H7 (cell line): ENCODE measurements at regions not wholly inside any gene's neighbourhood (a gene's known extent, or its start where the extent isn't known, plus 50 kb on each side); places are given as distances from the start of the nearest gene placed in this dataset.

ENCODE experiments used
- DNase-seq: peaks from one replicate; pipeline ENCODE4 v3.0.0; 2012
- H3K27me3 ChIP-seq: 2 replicates; pipeline ENCODE4 v1.6.0; 2011; ENCODE audit warnings: mild to moderate bottlenecking, low read length; ENCODE audit not compliant: control insufficient read depth, insufficient read depth
- H3K36me3 ChIP-seq: replicated peaks from 2 replicates; pipeline ENCODE4 v1.5.1; 2011; ENCODE audit warnings: low read length; ENCODE audit not compliant: control insufficient read depth, insufficient read depth
- H3K4me3 ChIP-seq: 2 replicates; pipeline ENCODE4 v1.5.1; 2011; ENCODE audit warnings: low read depth, mild to moderate bottlenecking, control low read depth, low read length, moderate library complexity; ENCODE audit not compliant: insufficient read depth

GRCh38 chr4:41883988-41884734 lies 51.1 kb upstream of the TMEM33 start:
- DNase-seq = no peak
- Histone ChIP-seq H3K36me3 (no peaks in the 10 kb centered on the region), H3K27me3 (peaks cover 67% of the 10 kb centered on the region), H3K4me3 (no peak overlapping the region)

DNA sequence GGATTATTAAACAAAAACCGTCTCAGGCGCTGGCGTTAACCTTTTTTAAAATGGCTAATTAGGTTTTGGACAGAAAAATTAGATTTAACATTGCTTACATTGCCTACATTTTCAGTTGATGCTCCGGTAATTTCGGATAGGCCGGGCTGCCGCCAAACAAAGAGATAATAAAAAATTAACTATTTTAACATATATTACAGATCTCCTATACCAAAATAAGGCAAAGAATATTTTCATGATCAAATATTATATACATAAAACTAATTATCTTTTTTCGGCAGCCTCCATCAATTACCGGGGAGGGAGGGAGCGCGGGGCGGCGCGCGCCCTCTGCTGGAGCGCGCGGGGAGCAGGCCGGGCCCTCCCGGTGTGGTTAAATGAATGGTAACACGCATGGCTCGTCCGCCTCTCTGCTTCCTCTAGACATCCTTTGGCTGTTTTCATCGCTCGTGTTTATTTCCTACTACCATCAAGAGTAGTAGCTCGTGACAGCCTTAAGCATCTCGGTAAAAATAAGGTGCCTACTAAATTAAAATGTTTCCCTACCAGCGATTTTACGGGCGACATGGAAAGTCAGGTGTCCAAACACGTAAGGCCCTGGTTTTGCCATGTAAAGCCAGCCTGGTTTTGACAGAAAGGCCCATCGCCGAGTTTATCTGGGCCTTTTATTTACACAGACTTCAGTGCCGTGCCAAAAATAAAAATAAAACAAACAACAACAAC lies 52.4 kb upstream of the TMEM33 start:
- peaks cover 81% of the 10 kb centered on the region for H3K27me3 ChIP-seq
- H3K36me3 ChIP-seq = no peaks in the 10 kb centered on the region
- peak; percentile 93 for DNase-seq
- H3K4me3 ChIP-seq = peak overlapping the region; percentile 24; the same call in 1 of the 2 replicates

DNA sequence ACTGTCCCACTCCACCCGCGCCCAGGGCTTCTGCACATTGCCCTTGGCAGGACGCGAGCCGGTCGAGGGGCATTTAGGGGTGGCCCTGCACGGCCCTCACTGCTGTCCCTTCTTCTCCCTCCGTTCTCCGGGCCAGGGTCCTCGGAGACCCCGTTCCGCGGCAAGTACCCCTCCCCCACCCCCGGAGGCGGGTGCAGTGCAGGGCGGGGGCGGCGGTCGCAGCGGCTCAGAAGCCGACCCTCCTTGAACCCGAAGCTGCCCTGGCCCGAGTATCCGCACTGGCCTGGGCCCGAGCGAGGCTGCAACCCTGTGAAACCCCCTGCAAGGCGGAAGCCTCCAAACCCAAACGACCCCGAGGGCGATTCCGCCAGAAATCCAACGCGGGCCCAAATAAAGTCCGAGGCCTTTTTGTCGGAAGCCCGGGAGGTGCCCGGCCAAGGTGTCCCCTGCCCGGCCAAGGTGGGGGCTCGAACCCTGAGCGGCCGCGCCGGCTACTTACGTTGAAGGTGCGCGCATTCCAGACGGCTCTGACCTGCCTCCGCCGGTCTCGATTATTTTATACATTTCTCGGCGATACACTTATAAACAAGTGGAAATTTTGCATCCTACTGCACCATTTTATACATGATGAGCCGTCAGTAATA lies 53.1 kb upstream of the TMEM33 start:
- H3K36me3 ChIP-seq = no peaks in the 10 kb centered on the region
- peaks cover 88% of the 10 kb centered on the region for H3K27me3 ChIP-seq
- peak overlapping the region; percentile 24 for H3K4me3 ChIP-seq
- peak; percentile 74 for DNase-seq

GRCh38 chr4:41880840-41881831 lies 54.1 kb upstream of the TMEM33 start:
- DNase-seq = peak; percentile 78
- Histone ChIP-seq H3K27me3 (peaks cover 93% of the 10 kb centered on the region), H3K4me3 (peak overlapping the region; percentile 24), H3K36me3 (no peaks in the 10 kb centered on the region)

GRCh38 chr4:41880022-41880837 lies 55.0 kb upstream of the TMEM33 start:
- H3K4me3 ChIP-seq = no peak overlapping the region
- peak; percentile 48 for DNase-seq
- no peaks in the 10 kb centered on the region for H3K36me3 ChIP-seq
- peaks cover 98% of the 10 kb centered on the region for H3K27me3 ChIP-seq

GRCh38 chr4:41879552-41879951 lies 55.7 kb upstream of the TMEM33 start:
- no peak for DNase-seq
- Histone ChIP-seq H3K27me3 (peaks cover 98% of the 10 kb centered on the region), H3K36me3 (no peaks in the 10 kb centered on the region), H3K4me3 (no peak overlapping the region)

GRCh38 chr4:41878991-41879491 lies 56.2 kb upstream of the TMEM33 start:
- H3K27me3 ChIP-seq = peaks cover 98% of the 10 kb centered on the region
- H3K4me3 ChIP-seq = no peak overlapping the region; the same call in 1 of the 2 replicates
- H3K36me3 ChIP-seq = no peaks in the 10 kb centered on the region
- DNase-seq = peak; percentile 75

GRCh38 chr4:41878170-41878969 lies 56.9 kb upstream of the TMEM33 start:
- DNase-seq = peak; percentile 72
- Histone ChIP-seq H3K36me3 (no peaks in the 10 kb centered on the region), H3K4me3 (peak overlapping the region; percentile 0; the same call in 1 of the 2 replicates), H3K27me3 (peaks cover 98% of the 10 kb centered on the region)

DNA sequence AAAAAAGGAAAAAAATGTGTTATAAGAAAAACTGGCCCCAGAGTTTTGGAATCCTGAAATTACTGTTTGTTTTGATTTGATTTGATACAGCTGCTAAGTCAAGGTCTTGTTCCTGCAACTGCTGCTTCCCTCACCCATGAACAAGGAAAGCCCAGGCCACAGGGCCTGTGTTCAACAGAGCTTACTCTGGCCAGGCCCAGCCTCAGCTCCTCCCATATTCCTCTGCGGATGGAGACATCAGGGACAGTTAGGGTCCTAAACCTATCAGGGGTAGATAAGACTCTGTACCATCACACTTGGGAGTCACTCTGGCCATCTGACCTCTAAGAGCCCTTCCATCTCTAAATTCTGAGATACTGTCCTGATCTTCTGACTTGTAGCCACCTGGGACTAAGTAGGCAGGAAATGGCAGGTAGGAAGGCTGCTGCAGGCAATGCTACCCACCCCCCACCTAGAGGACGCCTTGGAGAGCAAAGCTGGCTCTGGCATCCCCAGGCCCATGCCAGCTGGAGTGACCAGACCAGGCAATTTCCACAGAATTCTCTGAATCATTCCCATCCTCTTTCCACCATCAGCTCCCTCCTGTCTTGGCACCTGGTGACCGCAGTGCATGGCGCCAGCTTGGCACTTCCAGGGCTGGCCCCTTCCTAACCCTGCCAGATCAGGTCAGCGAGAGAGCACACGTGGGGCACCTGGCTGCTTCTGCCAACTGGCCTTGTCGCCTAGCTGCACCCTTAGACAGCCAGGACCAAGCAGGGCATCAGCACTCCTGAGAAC lies 58.0 kb upstream of the TMEM33 start:
- DNase-seq = peak; percentile 30
- peaks cover 100% of the 10 kb centered on the region for H3K27me3 ChIP-seq

DNA sequence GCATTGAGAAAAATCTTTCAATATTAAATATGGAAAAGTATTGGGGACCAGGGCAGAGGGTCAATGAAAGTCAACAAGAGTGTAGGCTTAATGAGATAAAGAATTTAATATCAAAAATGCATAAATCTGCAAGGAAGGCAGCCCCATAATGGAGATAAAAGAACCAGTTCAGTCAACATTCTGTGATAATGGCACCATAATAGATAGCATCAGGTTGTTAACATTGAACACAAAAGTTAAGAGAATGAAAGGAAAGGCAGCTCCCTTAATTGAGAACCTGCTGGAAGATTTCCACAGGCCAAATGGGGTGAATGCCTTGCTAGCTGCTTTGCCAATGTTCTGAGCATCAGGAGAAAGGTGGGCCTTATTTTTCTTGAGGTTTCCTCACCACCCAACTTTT lies 60.4 kb upstream of the TMEM33 start:
- no peak for DNase-seq
- Histone ChIP-seq H3K4me3 (no peak overlapping the region), H3K27me3 (peaks cover 100% of the 10 kb centered on the region), H3K36me3 (no peaks in the 10 kb centered on the region)

More for the DNA sequence above, 58.0 kb upstream of the TMEM33 start:
- no peak overlapping the region for H3K4me3 ChIP-seq
- H3K36me3 ChIP-seq = no peaks in the 10 kb centered on the region

GRCh38 chr4:41874398-41874797 lies 60.8 kb upstream of the TMEM33 start:
- no peak for DNase-seq
- H3K4me3 ChIP-seq = no peak overlapping the region
- peaks cover 100% of the 10 kb centered on the region for H3K27me3 ChIP-seq
- H3K36me3 ChIP-seq = no peaks in the 10 kb centered on the region
